Urinary bladder (tissue), 3 donors: ENCODE measurements at regions not wholly inside any gene's neighbourhood (a gene's known extent, or its start where the extent isn't known, plus 50 kb on each side); places are given as distances from the start of the nearest gene placed in this dataset.

ENCODE experiments used
- DNase-seq: peaks from one replicate; pipeline ENCODE4 v3.0.0-alpha.2; 2015; ENCODE audit errors: extremely low spot score
- H3K27ac ChIP-seq: one replicate; pipeline ENCODE4 v1.5.1; 2013; ENCODE audit warnings: low read depth, mild to moderate bottlenecking, moderate library complexity
- H3K36me3 ChIP-seq: one replicate; pipeline ENCODE4 v1.6.1; 2013; ENCODE audit warnings: mild to moderate bottlenecking, moderate library complexity; ENCODE audit not compliant: insufficient read depth
- H3K4me1 ChIP-seq: one replicate; pipeline ENCODE4 v1.6.1; 2013; ENCODE audit warnings: mild to moderate bottlenecking, moderate library complexity; ENCODE audit not compliant: insufficient read depth
- H3K4me3 ChIP-seq: one replicate; pipeline ENCODE4 v1.5.1; 2013; ENCODE audit warnings: low read depth, low read length
- WGBS: extraction: QIAGEN DNeasy Blood & Tissue Kit; methylation state at CpG from one replicate; pipeline ENCODE4 v1.1.7; 2013; 5-methylcytosine and 5-hydroxymethylcytosine counted together
- donor health status: healthy with polysubstance abuse.
- donor health status: healthy.

DNA sequence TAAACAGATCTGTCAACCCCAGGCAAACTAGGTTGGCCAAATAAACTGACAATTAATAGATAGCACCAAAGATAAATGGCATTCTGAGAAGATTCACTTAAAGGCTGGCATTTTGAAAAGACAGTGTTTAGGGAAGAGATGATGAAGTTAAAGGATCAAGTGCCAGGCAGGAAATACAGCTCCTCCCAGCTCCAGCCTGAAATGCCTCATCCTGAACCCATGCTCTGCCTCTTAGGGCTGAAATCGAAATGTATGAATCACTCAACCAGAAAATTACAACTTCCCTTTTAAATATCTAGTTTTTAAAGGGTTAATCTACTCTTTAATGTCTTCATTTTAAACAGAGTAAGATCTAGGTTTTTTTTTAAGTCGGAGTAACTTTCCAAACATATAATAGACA lies 171.2 kb upstream of the UBL3 start:
- 55% methylated on average over 2 of the region's 2 CpGs for WGBS
- Histone ChIP-seq H3K27ac (no peak overlapping the region), H3K4me1 (no peaks in the 10 kb centered on the region), H3K36me3 (no peaks in the 10 kb centered on the region), H3K4me3 (no peak overlapping the region)
- DNase-seq = no peak

DNA sequence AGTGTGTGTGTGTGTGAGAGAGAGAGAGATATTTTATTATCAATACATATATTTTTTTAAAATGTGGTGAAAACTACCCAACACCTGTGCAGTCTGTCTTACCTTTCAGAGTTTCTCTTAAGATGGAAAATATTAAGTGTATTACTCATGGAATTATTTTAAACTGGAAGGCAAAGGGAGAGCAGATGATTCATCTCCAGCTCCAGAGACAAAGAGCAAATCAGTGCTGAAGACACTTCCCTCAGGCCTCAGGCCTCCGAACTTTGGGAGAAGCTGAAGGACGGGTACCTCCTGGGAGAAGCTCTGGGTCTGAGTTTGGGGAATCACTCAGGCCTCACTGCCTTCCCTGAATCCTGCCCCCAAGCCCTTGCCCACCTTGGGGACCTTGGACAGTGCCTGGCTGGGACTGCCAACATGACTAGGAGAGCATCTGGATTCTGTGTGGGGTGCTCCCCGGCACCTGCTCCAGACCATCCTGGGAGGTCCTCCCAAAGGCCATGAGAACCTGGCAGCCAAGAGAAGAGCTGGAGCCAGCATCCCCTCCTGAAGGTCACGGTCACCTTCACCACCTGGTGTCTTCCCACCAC lies 170.4 kb upstream of the UBL3 start:
- no peaks in the 10 kb centered on the region for H3K36me3 ChIP-seq
- WGBS = 89% methylated on average over 4 of the region's 4 CpGs
- H3K4me3 ChIP-seq = no peak overlapping the region
- no peaks in the 10 kb centered on the region for H3K4me1 ChIP-seq
- H3K27ac ChIP-seq = no peak overlapping the region
- DNase-seq = no peak

- no peak for DNase-seq
- H3K4me3 ChIP-seq = no peak overlapping the region
- 55% methylated on average over 15 of the region's 15 CpGs for WGBS
- H3K4me1 ChIP-seq = no peaks in the 10 kb centered on the region
- no peak overlapping the region for H3K27ac ChIP-seq
- no peaks in the 10 kb centered on the region for H3K36me3 ChIP-seq
These were observed 169.5 kb upstream of the UBL3 start for GRCh38 chr13:30019648-30020626.

- WGBS = 71% methylated on average over 4 of the region's 4 CpGs
- DNase-seq = no peak
- Histone ChIP-seq H3K27ac (no peak overlapping the region), H3K36me3 (no peaks in the 10 kb centered on the region), H3K4me3 (no peak overlapping the region), H3K4me1 (no peaks in the 10 kb centered on the region)
These were observed 167.5 kb upstream of the UBL3 start for GRCh38 chr13:30017880-30018279.

- Histone ChIP-seq H3K27ac (no peak overlapping the region), H3K36me3 (no peaks in the 10 kb centered on the region), H3K4me1 (no peaks in the 10 kb centered on the region), H3K4me3 (no peak overlapping the region)
- WGBS = 77% methylated on average over 5 of the region's 5 CpGs
- DNase-seq = no peak
These were observed 166.0 kb upstream of the UBL3 start for GRCh38 chr13:30016398-30016797.

DNA sequence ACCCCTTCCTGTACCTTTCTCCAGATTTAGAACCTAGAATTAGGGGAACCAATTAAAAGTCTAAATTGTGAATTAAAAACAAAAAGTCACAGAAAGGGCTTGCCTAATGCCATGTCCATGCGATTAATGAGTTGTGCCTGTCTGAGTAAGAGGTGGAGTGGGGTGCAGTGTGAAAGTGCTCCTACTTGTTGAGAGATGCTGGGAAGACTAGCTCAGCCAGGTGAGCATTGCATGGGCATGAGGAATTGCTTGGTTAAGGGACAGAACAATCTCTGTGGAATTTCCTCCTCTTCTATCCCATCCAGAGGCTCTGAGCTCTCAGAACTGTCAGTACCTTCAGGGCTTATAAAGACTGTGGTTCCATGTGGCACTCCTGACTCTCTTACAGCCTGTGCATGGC lies 159.0 kb upstream of the UBL3 start:
- Histone ChIP-seq H3K4me1 (no peaks in the 10 kb centered on the region), H3K27ac (no peak overlapping the region), H3K36me3 (no peaks in the 10 kb centered on the region), H3K4me3 (no peak overlapping the region)
- no peak for DNase-seq
- WGBS = 97% methylated on average over 1 of the region's 1 CpG

DNA sequence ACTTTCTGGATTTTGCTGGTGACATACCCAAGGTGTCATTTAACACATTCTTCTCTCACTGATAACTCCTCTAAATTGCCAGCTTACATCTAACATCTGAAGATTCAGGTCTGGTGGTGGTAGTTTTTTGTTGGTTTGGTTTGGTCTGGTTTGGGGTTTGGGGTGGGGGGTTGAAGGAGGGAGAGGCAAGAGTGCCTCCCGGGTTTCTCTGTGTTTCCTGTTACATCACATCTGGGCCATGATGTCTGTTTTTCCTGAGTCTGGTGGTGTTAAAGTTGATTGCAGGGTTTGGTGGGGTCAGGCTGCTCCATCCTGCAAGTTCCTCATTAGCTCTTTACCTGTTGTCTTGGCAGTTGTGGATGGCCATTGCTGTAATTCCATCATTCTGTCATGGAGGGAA lies 155.8 kb upstream of the UBL3 start:
- H3K4me1 ChIP-seq = no peaks in the 10 kb centered on the region
- no peak overlapping the region for H3K4me3 ChIP-seq
- H3K36me3 ChIP-seq = no peaks in the 10 kb centered on the region
- H3K27ac ChIP-seq = no peak overlapping the region
- 41% methylated on average over 1 of the region's 1 CpG for WGBS
- no peak for DNase-seq

GRCh38 chr13:30004204-30004603 lies 153.8 kb upstream of the UBL3 start:
- Histone ChIP-seq H3K4me1 (no peaks in the 10 kb centered on the region), H3K4me3 (no peak overlapping the region), H3K36me3 (no peaks in the 10 kb centered on the region)

GRCh38 chr13:30002577-30002976 lies 152.2 kb upstream of the UBL3 start:
- 19% methylated on average over 1 of the region's 1 CpG for WGBS
- no peak overlapping the region for H3K27ac ChIP-seq

More at GRCh38 chr13:30004204-30004603, 153.8 kb upstream of the UBL3 start:
- H3K27ac ChIP-seq = no peak overlapping the region
- DNase-seq = no peak

GRCh38 chr13:30000370-30000765 lies 150.0 kb upstream of the UBL3 start:
- WGBS = 80% methylated on average over 11 of the region's 11 CpGs
- H3K4me3 ChIP-seq = no peak overlapping the region
- no peak overlapping the region for H3K27ac ChIP-seq
- no peaks in the 10 kb centered on the region for H3K4me1 ChIP-seq
- no peak for DNase-seq
- no peaks in the 10 kb centered on the region for H3K36me3 ChIP-seq

More at GRCh38 chr13:30002577-30002976, 152.2 kb upstream of the UBL3 start:
- Histone ChIP-seq H3K4me3 (no peak overlapping the region), H3K36me3 (no peaks in the 10 kb centered on the region), H3K4me1 (no peaks in the 10 kb centered on the region)
- DNase-seq = no peak

GRCh38 chr13:29999492-30000369 lies 149.3 kb upstream of the UBL3 start:
- H3K4me3 ChIP-seq = no peak overlapping the region
- no peaks in the 10 kb centered on the region for H3K4me1 ChIP-seq
- no peaks in the 10 kb centered on the region for H3K36me3 ChIP-seq
- 83% methylated on average over 18 of the region's 18 CpGs for WGBS
- H3K27ac ChIP-seq = no peak overlapping the region
- no peak for DNase-seq

DNA sequence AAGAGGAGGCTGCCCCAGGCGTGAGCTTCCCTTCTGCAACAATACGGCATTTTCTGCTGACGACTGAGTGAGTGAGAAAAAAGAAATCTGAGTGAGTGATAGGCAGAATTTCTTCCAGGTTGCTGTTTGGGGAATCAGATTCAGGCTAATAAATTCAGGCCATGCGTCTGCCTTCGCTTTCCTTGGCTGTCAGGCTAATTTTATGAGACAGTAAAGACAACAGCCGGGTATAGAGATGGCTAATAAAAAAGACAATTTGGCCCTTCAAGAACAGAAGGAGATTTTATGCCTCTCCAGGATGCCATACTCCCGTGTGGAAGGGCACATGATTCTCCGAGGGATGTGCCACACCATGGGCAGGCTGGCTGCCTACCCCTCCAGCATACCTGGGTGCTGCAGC lies 145.9 kb upstream of the UBL3 start:
- no peaks in the 10 kb centered on the region for H3K4me1 ChIP-seq
- DNase-seq = no peak
- H3K36me3 ChIP-seq = no peaks in the 10 kb centered on the region
- no peak overlapping the region for H3K4me3 ChIP-seq
- no peak overlapping the region for H3K27ac ChIP-seq
- 80% methylated on average over 8 of the region's 8 CpGs for WGBS

GRCh38 chr13:29994911-29995595 lies 144.6 kb upstream of the UBL3 start:
- no peaks in the 10 kb centered on the region for H3K36me3 ChIP-seq
- DNase-seq = no peak
- no peak overlapping the region for H3K27ac ChIP-seq
- no peaks in the 10 kb centered on the region for H3K4me1 ChIP-seq
- no peak overlapping the region for H3K4me3 ChIP-seq
- 53% methylated on average over 10 of the region's 10 CpGs for WGBS
